Upper lobe of left lung (tissue), 4 donors: ENCODE measurements at regions not wholly inside any gene's neighbourhood (a gene's known extent, or its start where the extent isn't known, plus 50 kb on each side); places are given as distances from the start of the nearest gene placed in this dataset.

Experiments
- POLR2A ChIP-seq, 4 donors: fragments of 450-650 bp; IDR thresholded peaks; one replicate each; pipeline ENCODE4 v1.5.1; 2016 to 2017; ENCODE audit warnings: antibody characterized with exemption in 4 of 4, mild to moderate bottlenecking in 2 of 4
- POLR2AphosphoS5 ChIP-seq, 2 donors: sonication (generic); formaldehyde crosslinking; IDR thresholded peaks; one replicate each; pipeline ENCODE4 v1.5.1; 2017; ENCODE audit warnings: antibody characterized with exemption in 2 of 2
- TF ChIP-seq, protein P1 (sequence below), 6 experiments: fragments of 450-650 bp in 4 of 6; fragments of 200-600 bp in 2 of 6; sonication (generic) in 2 of 6; IDR thresholded peaks; one replicate each; pipeline ENCODE4 v1.5.1; 2016 to 2019; ENCODE audit warnings: antibody characterized with exemption in 6 of 6

DNA sequence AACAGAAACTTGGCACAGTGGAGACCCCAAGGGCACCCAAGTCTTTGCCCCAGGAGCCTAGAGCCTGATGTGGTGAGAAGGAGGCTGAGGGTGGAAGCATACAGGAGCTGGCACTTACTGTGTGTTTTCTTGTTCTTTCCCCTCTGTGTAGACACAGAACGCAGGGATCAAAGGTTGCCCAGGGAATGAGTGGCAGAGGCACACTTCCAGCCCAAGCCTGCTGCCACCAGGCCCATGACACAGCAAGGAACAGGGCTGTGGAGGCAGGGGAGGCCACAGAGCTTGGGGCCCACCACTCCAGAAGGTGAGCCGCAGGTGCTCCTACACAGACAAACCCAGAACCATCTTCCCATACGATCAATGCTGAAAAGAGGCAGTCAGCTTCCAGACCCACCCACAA lies 73.9 kb upstream of the S1PR3 start:
- TF ChIP-seq, protein P1, sequence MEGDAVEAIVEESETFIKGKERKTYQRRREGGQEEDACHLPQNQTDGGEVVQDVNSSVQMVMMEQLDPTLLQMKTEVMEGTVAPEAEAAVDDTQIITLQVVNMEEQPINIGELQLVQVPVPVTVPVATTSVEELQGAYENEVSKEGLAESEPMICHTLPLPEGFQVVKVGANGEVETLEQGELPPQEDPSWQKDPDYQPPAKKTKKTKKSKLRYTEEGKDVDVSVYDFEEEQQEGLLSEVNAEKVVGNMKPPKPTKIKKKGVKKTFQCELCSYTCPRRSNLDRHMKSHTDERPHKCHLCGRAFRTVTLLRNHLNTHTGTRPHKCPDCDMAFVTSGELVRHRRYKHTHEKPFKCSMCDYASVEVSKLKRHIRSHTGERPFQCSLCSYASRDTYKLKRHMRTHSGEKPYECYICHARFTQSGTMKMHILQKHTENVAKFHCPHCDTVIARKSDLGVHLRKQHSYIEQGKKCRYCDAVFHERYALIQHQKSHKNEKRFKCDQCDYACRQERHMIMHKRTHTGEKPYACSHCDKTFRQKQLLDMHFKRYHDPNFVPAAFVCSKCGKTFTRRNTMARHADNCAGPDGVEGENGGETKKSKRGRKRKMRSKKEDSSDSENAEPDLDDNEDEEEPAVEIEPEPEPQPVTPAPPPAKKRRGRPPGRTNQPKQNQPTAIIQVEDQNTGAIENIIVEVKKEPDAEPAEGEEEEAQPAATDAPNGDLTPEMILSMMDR (IDR thresholded peaks at IDR 0.05) = no peak
- TF ChIP-seq POLR2AphosphoS5 (IDR thresholded peaks at IDR 0.05) = no peak
- TF ChIP-seq POLR2A (IDR thresholded peaks at IDR 0.05) = no peak
